ENCODE measurements at regions not wholly inside any gene's neighbourhood (a gene's known extent, or its start where the extent isn't known, plus 50 kb on each side); places are given as distances from the start of the nearest gene placed in this dataset.
A peak's percentile ranks its signal among the peaks of the same experiment; 100 is the strongest.

DNA sequence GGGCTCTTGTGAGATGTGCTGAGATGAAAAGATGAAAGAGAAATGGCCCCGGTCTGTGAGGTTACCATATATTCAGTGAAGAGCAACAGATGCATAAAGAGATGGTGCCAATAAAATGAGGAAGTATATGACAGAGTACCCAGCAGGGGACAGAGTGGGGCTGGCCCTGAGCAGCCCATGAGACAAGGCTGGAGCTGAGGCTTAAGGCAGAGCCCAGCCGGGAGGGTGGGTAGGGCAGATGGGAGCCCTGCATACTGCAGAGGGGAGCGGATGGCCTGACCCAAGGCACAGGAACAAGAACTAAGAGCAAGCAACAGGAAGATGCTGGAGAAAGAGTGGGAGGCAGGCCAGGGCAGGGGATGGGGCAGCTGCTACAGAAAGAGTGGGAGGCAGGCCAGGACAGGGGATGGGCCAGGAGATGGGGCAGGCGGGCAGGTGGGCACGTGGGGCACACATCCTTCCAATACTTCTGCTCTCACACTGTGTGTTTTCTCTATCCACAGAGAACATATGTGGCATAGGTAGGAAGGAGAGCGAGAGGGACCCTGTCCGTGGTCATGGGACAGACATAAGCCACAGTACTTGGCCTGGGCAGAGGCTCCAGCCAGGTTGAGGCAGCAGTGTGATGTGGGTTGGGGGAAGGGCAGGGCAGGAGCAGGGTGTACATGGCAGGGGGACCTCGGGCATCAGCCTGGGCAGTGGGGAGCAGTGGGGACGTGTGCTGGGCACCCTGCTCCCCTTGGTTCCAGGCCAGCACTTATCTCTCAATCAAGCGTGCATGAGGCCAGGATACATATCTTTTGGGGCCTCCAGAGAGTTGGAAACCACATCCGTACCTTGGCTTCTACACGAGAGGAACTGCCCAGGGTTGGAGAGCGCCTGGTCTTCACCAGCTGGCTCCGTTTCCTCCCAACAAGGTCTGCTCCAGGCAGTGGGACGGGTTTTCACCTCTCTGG is 91.6 kb upstream of the IKZF1 start (continued):
- no peak for TF ChIP-seq ZNF592 (IDR thresholded peaks at IDR 0.05)
- TF ChIP-seq, protein P1, sequence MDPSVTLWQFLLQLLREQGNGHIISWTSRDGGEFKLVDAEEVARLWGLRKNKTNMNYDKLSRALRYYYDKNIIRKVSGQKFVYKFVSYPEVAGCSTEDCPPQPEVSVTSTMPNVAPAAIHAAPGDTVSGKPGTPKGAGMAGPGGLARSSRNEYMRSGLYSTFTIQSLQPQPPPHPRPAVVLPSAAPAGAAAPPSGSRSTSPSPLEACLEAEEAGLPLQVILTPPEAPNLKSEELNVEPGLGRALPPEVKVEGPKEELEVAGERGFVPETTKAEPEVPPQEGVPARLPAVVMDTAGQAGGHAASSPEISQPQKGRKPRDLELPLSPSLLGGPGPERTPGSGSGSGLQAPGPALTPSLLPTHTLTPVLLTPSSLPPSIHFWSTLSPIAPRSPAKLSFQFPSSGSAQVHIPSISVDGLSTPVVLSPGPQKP (IDR thresholded peaks at IDR 0.05; ENCODE audit: low read depth, low read length), result no peak
- TF ChIP-seq RAD21 (IDR thresholded peaks at IDR 0.05; ENCODE audit: insufficient read depth, low read depth, low read length), result peak; percentile 61
- no peak for TF ChIP-seq MXI1 (IDR thresholded peaks at IDR 0.05; ENCODE audit: low read depth, low read length)
- no peak for TF ChIP-seq SMARCA5 (IDR thresholded peaks at IDR 0.05)
- TF ChIP-seq GABPA (IDR thresholded peaks at IDR 0.05; ENCODE audit: low read depth), result no peak

All from GM12878 (cell line).